ENCODE measurements at regions not wholly inside any gene's neighbourhood (a gene's known extent, or its start where the extent isn't known, plus 50 kb on each side); places are given as distances from the start of the nearest gene placed in this dataset.
A peak's percentile ranks its signal among the peaks of the same experiment; 100 is the strongest.
"Not testable (repeated sequence)": the region's sequence is repeated elsewhere in the genome, so short reads cannot be mapped to it uniquely, and the experiment has no call there.

GRCh38 chr4:81754169-81754568 is 282.5 kb upstream of the RASGEF1B start:
- no peak for DNase-seq

DNA sequence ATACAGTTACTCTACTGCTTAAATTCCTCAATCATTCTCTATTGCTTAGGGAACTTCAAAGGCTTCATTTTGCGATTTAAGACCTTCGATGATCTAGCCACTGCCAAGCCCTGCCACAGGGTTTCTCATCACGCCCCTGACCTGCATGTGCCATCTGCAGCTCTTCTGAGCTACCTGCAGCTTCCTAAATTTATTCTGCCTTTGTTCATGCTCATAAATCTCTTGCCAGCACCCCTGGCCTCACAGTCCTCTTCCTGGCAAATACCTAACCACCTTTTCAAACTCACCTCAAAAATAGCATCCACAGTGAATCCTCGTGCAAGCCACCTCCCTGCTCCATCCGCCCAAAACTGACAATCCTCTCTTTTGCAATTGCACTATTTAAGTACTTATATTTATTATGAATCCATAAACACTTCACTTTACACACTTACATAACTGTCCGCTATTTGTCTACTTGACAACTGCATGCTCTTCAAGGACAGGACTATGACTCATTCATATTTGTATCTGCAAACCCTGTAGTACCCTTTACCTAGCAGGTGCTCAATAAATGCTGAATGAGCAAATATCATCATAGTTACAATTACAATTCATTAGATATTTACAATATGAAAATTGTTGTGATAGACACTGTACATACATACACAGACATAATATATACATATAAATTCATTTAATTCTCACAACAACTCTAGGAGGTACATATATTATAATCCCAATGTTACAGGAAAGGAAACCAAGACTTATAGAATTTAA is 280.0 kb upstream of the RASGEF1B start:
- DNase-seq = no peak

DNA sequence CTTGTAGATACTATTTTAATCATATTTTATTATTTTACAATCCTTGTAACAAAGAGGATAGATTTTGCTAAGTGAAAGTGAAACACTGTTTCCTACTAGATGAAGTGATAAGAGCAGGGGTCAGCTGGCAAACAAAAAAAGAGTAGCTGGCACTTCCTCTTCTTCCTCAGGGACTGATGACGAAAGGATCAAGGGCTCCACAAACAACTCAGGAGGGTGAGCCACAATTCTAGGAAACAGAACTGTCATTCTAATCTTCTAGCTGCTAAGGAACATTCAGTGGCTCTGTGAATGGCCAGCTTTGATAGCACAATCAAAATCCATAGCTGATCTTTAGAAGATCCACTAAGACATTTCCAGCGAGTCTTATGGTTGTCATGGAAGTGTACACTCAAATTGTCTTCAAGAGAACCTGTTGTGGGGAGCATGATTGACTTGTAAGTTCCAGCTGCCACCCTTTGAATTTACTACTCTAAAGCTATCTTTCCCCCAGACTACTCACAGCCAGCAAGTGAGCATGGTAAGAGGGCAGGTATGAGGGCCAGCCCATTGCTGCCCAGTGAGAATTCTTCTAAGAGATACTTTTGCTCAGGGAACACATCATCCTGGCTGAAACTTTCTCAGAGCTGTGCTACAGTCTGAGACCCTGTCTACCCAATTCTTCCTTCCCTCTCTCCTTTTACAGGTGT is 275.7 kb upstream of the RASGEF1B start:
- no peak for DNase-seq

GRCh38 chr4:81746773-81747172 is 275.1 kb upstream of the RASGEF1B start:
- DNase-seq = no peak

GRCh38 chr4:81746071-81746470 is 274.4 kb upstream of the RASGEF1B start:
- no peak for DNase-seq

DNA sequence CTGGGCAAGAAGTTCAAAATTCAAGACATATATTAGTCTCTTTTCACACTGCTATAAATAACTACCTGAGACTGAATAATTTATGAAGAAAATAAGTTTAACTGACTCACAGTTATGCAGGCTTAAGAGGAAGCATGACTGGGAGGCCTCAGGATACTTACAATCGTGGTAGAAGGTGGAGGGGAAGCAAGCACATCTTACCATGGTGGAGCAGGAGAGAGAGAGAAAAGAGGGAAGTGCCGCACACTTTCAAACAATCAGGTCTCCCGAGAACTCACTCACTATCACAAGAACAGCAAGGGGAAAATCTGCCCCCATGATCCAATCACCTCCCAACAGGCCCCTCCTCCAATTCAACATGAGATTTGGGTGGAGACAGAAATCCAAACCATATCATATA is 273.3 kb upstream of the RASGEF1B start:
- DNase-seq = no peak

GRCh38 chr4:81743731-81744435 is 272.2 kb upstream of the RASGEF1B start:
- DNase-seq = no peak

DNA sequence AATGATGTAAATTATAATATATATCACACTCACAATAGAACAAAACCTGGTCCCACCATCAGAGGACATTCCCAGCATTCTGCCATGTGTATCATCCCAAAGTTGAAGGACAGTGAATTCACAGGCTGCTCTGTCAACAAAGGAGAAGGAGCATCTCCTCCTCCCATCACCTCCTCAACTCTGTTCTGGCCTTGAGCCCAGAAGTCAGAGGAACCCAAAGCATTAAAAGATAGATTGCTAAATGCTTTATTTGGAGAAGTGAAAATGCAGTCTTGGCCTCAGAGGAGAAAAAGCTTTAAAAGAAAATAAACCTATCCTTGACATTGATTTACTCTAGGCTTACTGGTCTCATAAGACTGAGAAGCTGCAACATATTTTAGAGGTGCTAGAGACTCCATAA is 268.8 kb upstream of the RASGEF1B start:
- DNase-seq = peak; percentile 26

- DNase-seq = no peak
These were observed 267.2 kb upstream of the RASGEF1B start for GRCh38 chr4:81738891-81739290.

- no peak for DNase-seq
These were observed 266.3 kb upstream of the RASGEF1B start for GRCh38 chr4:81737865-81738559.

GRCh38 chr4:81736324-81736723 is 264.6 kb upstream of the RASGEF1B start:
- no peak for DNase-seq

GRCh38 chr4:81732980-81733379 is 261.3 kb upstream of the RASGEF1B start:
- no peak for DNase-seq

DNA sequence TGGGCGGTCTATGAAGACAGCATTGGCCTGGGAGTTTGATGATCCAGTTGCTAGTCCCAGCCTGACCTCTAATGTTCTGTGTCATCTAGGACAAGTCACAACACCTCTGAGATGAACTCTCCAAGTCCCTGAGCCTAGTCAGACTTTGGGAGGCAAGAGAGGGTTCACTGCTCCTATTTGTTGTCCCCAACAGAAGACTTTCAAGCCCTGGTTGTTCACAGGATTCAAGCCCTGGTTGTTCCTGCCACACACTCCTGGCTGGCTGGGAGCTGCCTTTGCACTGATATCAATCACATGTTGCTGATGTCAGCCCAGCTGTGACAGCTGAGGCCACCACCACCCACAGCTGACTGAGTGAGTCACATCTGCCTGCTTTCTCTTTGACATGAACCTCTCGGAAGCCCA is 253.2 kb upstream of the RASGEF1B start:
- peak; percentile 49 for DNase-seq

- DNase-seq = peak; percentile 47
These were observed 252.3 kb upstream of the RASGEF1B start for GRCh38 chr4:81723927-81724587.

GRCh38 chr4:81723019-81723884 is 251.5 kb upstream of the RASGEF1B start:
- no peak for DNase-seq

- DNase-seq = no peak
These were observed 250.7 kb upstream of the RASGEF1B start for GRCh38 chr4:81722290-81722851.

- DNase-seq = no peak
These were observed 244.1 kb upstream of the RASGEF1B start for GRCh38 chr4:81715757-81716156.

DNA sequence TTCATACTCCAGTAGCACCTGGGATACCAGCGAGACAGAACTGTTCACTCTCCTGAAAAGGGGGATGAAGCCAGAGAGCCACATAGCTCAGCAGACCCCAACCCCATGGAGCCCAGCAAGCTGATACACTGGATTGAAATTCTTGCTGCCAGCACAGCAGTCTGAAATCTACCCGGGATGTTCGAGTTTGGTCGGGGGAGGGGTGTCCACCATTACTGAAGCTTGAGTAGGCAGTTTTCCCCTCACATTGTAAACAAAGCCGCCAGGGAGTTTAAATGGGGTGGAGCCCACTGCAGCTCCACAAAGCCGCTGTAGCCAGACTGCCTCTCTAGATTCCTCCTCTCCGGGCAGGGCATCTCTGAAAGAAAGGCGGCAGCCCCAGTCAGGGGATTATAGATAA is 243.7 kb upstream of the RASGEF1B start:
- DNase-seq = not testable (repeated sequence)

- no peak for DNase-seq
These were observed 242.6 kb upstream of the RASGEF1B start for GRCh38 chr4:81714291-81714690.

GRCh38 chr4:81712714-81713113 is 241.0 kb upstream of the RASGEF1B start:
- no peak for DNase-seq

GRCh38 chr4:81704461-81704860 is 232.8 kb upstream of the RASGEF1B start:
- no peak for DNase-seq

Data from RPMI8226 (cell line).